GM12873 (cell line): ENCODE measurements at regions not wholly inside any gene's neighbourhood (a gene's known extent, or its start where the extent isn't known, plus 50 kb on each side); places are given as distances from the start of the nearest gene placed in this dataset.

Source experiments
- CTCF ChIP-seq: IDR thresholded peaks from 2 replicates; pipeline ENCODE4 v1.5.1; 2012; ENCODE audit warnings: low read depth, mild to moderate bottlenecking, moderate library complexity, low read length, control low read depth; ENCODE audit not compliant: insufficient read depth; ENCODE audit errors: missing control alignments

GRCh38 chr7:10707519-10707918 is 266.2 kb upstream of the PHF14 start:
- TF ChIP-seq CTCF: no peak

- TF ChIP-seq CTCF: peak; percentile 21
These were observed 265.2 kb upstream of the PHF14 start for GRCh38 chr7:10708447-10708846.

- TF ChIP-seq CTCF: no peak
These were observed 254.9 kb upstream of the PHF14 start for GRCh38 chr7:10718768-10719167.

- no peak for TF ChIP-seq CTCF
These were observed 253.6 kb upstream of the PHF14 start for GRCh38 chr7:10720042-10720441.

- no peak for TF ChIP-seq CTCF
These were observed 252.4 kb upstream of the PHF14 start for GRCh38 chr7:10721289-10721688.

- no peak for TF ChIP-seq CTCF
These were observed 249.8 kb upstream of the PHF14 start for GRCh38 chr7:10723832-10724231.

- no peak for TF ChIP-seq CTCF
These were observed 249.2 kb upstream of the PHF14 start for GRCh38 chr7:10724449-10724848.

- TF ChIP-seq CTCF: no peak
These were observed 246.0 kb upstream of the PHF14 start for GRCh38 chr7:10727636-10728035.
